HUES6 (cell line): ENCODE measurements at regions not wholly inside any gene's neighbourhood (a gene's known extent, or its start where the extent isn't known, plus 50 kb on each side); places are given as distances from the start of the nearest gene placed in this dataset.

ENCODE experiments used
- H3K27ac ChIP-seq: 2 replicates; pipeline ENCODE4 v1.7.0; 2013; ENCODE audit warnings: low read depth, mild to moderate bottlenecking, low read length, inconsistent platforms
- H3K27me3 ChIP-seq: 2 replicates; pipeline ENCODE4 v1.6.1; 2013; ENCODE audit warnings: low read length; ENCODE audit not compliant: control insufficient read depth, insufficient read depth
- H3K36me3 ChIP-seq: 2 replicates; pipeline ENCODE4 v1.6.1; 2013; ENCODE audit warnings: low read length; ENCODE audit not compliant: control insufficient read depth, insufficient read depth
- H3K4me1 ChIP-seq: 2 replicates; pipeline ENCODE4 v1.6.1; 2013; ENCODE audit warnings: low read length; ENCODE audit not compliant: control insufficient read depth, insufficient read depth
- H3K4me3 ChIP-seq: 2 replicates; pipeline ENCODE4 v1.5.1; 2013; ENCODE audit warnings: low read depth, low read length
- H3K9ac ChIP-seq: one replicate; pipeline ENCODE4 v1.6.1; 2013; ENCODE audit warnings: mild to moderate bottlenecking, low read length
- H3K9me3 ChIP-seq: 2 replicates; pipeline ENCODE4 v1.6.1; 2013; ENCODE audit warnings: low read depth, low read length; ENCODE audit not compliant: control insufficient read depth, insufficient read depth

GRCh38 chr15:61483599-61483998 lies 254.5 kb upstream of the RORA start:
- no peak overlapping the region for H3K9ac ChIP-seq
- no peak overlapping the region for H3K4me3 ChIP-seq
- H3K27ac ChIP-seq = no peak overlapping the region
- H3K27me3 ChIP-seq = no peaks in the 10 kb centered on the region
- no peaks in the 10 kb centered on the region; the same call in 1 of the 2 replicates for H3K4me1 ChIP-seq
- H3K9me3 ChIP-seq = no peaks in the 10 kb centered on the region
- H3K36me3 ChIP-seq = no peaks in the 10 kb centered on the region

- no peak overlapping the region for H3K27ac ChIP-seq
Measured at GRCh38 chr15:61481886-61482285, 252.8 kb upstream of the RORA start.

GRCh38 chr15:61480863-61481262 lies 251.8 kb upstream of the RORA start:
- Histone ChIP-seq H3K4me1 (no peaks in the 10 kb centered on the region; the same call in 1 of the 2 replicates), H3K27me3 (no peaks in the 10 kb centered on the region), H3K27ac (no peak overlapping the region), H3K9ac (no peak overlapping the region), H3K4me3 (no peak overlapping the region), H3K36me3 (no peaks in the 10 kb centered on the region), H3K9me3 (no peaks in the 10 kb centered on the region)

More at GRCh38 chr15:61481886-61482285, 252.8 kb upstream of the RORA start:
- Histone ChIP-seq H3K4me3 (no peak overlapping the region), H3K36me3 (no peaks in the 10 kb centered on the region), H3K4me1 (no peaks in the 10 kb centered on the region; the same call in 1 of the 2 replicates), H3K27me3 (no peaks in the 10 kb centered on the region), H3K9me3 (no peaks in the 10 kb centered on the region), H3K9ac (no peak overlapping the region)

GRCh38 chr15:61480295-61480694 lies 251.2 kb upstream of the RORA start:
- H3K9ac ChIP-seq = no peak overlapping the region
- no peak overlapping the region for H3K27ac ChIP-seq
- H3K36me3 ChIP-seq = no peaks in the 10 kb centered on the region
- no peaks in the 10 kb centered on the region for H3K9me3 ChIP-seq
- H3K4me1 ChIP-seq = no peaks in the 10 kb centered on the region; the same call in 1 of the 2 replicates
- H3K4me3 ChIP-seq = no peak overlapping the region
- H3K27me3 ChIP-seq = no peaks in the 10 kb centered on the region

- Histone ChIP-seq H3K9ac (no peak overlapping the region), H3K4me1 (no peaks in the 10 kb centered on the region; the same call in 1 of the 2 replicates), H3K9me3 (no peaks in the 10 kb centered on the region), H3K27ac (no peak overlapping the region), H3K27me3 (no peaks in the 10 kb centered on the region), H3K36me3 (no peaks in the 10 kb centered on the region), H3K4me3 (no peak overlapping the region)
Measured at GRCh38 chr15:61479613-61480012, 250.5 kb upstream of the RORA start.

GRCh38 chr15:61476741-61477140 lies 247.6 kb upstream of the RORA start:
- H3K27me3 ChIP-seq = no peaks in the 10 kb centered on the region
- H3K36me3 ChIP-seq = no peaks in the 10 kb centered on the region
- H3K4me1 ChIP-seq = no peaks in the 10 kb centered on the region; the same call in 1 of the 2 replicates
- no peak overlapping the region for H3K4me3 ChIP-seq
- H3K9me3 ChIP-seq = no peaks in the 10 kb centered on the region
- no peak overlapping the region for H3K27ac ChIP-seq
- no peak overlapping the region for H3K9ac ChIP-seq

GRCh38 chr15:61474796-61475195 lies 245.7 kb upstream of the RORA start:
- no peak overlapping the region for H3K27ac ChIP-seq
- H3K9ac ChIP-seq = no peak overlapping the region
- no peaks in the 10 kb centered on the region for H3K4me1 ChIP-seq
- no peaks in the 10 kb centered on the region for H3K27me3 ChIP-seq
- no peak overlapping the region for H3K4me3 ChIP-seq
- no peaks in the 10 kb centered on the region for H3K36me3 ChIP-seq
- no peaks in the 10 kb centered on the region for H3K9me3 ChIP-seq

GRCh38 chr15:61467823-61468222 lies 238.7 kb upstream of the RORA start:
- Histone ChIP-seq H3K27ac (no peak overlapping the region), H3K9me3 (peaks cover 7% of the 10 kb centered on the region), H3K4me1 (no peaks in the 10 kb centered on the region), H3K27me3 (no peaks in the 10 kb centered on the region), H3K4me3 (no peak overlapping the region), H3K9ac (no peak overlapping the region), H3K36me3 (no peaks in the 10 kb centered on the region)

GRCh38 chr15:61459785-61460707 lies 230.9 kb upstream of the RORA start:
- H3K9ac ChIP-seq = no peak overlapping the region
- no peaks in the 10 kb centered on the region for H3K4me1 ChIP-seq
- H3K27me3 ChIP-seq = no peaks in the 10 kb centered on the region
- H3K36me3 ChIP-seq = no peaks in the 10 kb centered on the region
- H3K9me3 ChIP-seq = peaks cover under 1% of the 10 kb centered on the region
- H3K27ac ChIP-seq = no peak overlapping the region
- H3K4me3 ChIP-seq = no peak overlapping the region

GRCh38 chr15:61457050-61457733 lies 228.1 kb upstream of the RORA start:
- H3K27ac ChIP-seq = no peak overlapping the region
- H3K4me1 ChIP-seq = no peaks in the 10 kb centered on the region
- no peak overlapping the region for H3K9ac ChIP-seq
- H3K9me3 ChIP-seq = no peaks in the 10 kb centered on the region
- no peak overlapping the region for H3K4me3 ChIP-seq
- H3K36me3 ChIP-seq = no peaks in the 10 kb centered on the region
- no peaks in the 10 kb centered on the region for H3K27me3 ChIP-seq

- no peak overlapping the region for H3K4me3 ChIP-seq
- H3K4me1 ChIP-seq = 0 out of 2 replicates have a peak, but pooled peaks cover 5% of the 10 kb centered on the region
- H3K36me3 ChIP-seq = no peaks in the 10 kb centered on the region
- H3K9ac ChIP-seq = no peak overlapping the region
- no peaks in the 10 kb centered on the region for H3K27me3 ChIP-seq
- no peaks in the 10 kb centered on the region for H3K9me3 ChIP-seq
- no peak overlapping the region for H3K27ac ChIP-seq
Measured at GRCh38 chr15:61449186-61449702, 220.1 kb upstream of the RORA start.
